H1 (cell line): ENCODE measurements at regions not wholly inside any gene's neighbourhood (a gene's known extent, or its start where the extent isn't known, plus 50 kb on each side); places are given as distances from the start of the nearest gene placed in this dataset.
A peak's percentile ranks its signal among the peaks of the same experiment; 100 is the strongest.

Experiments used
- CTCF ChIA-PET: fragments of 300-600 bp; sonication (Branson Sonifier 250); formaldehyde crosslinking; loops from one replicate; lab custom pipeline; 2021; ENCODE audit not compliant: partially characterized antibody; lab: Charles Lee
- POLR2A ChIA-PET: fragments of 300-600 bp; sonication (Branson Sonifier 250); formaldehyde crosslinking; loops from one replicate; lab custom pipeline; 2021; ENCODE audit warnings: inconsistent platforms; ENCODE audit not compliant: partially characterized antibody; lab: Charles Lee
- DNase-seq, 2 experiments: peaks; one replicate each; pipeline versions ENCODE4 v3.0.0 to v3.0.0-alpha.2; 2010 to 2022; ENCODE audit warnings: low spot score in 2 of 2, low read depth in 1 of 2, mixed read lengths in 1 of 2
- FAIRE-seq: peaks from 2 replicates; lab custom pipeline; 2011; peaks lifted over from hg19 to GRCh38; lab: Jason Lieb, UNC
- H2AFZ ChIP-seq: 2 replicates; pipeline ENCODE4 v1.8.1; 2012; ENCODE audit warnings: low read length, inconsistent platforms
- H2AK5ac ChIP-seq: 2 replicates; pipeline ENCODE4 v1.6.1; 2013; ENCODE audit warnings: low read depth, low read length
- H2BK120ac ChIP-seq: replicated peaks from 2 replicates; pipeline ENCODE3; 2013; ENCODE audit warnings: low read depth, low read length, inconsistent platforms
- H2BK12ac ChIP-seq: 2 replicates; pipeline ENCODE4 v1.6.1; 2013; ENCODE audit warnings: low read depth, low read length
- H2BK15ac ChIP-seq: 2 replicates; pipeline ENCODE4 v1.6.1; 2013; ENCODE audit warnings: low read length
- H2BK20ac ChIP-seq: 2 replicates; pipeline ENCODE4 v1.6.1; 2013; ENCODE audit warnings: low read length
- H2BK5ac ChIP-seq: 2 replicates; pipeline ENCODE4 v1.6.1; 2013; ENCODE audit warnings: low read depth, low read length
- H3K14ac ChIP-seq: 2 replicates; pipeline ENCODE4 v1.6.1; 2013; ENCODE audit warnings: inconsistent platforms; ENCODE audit not compliant: insufficient read length
- H3K18ac ChIP-seq: 2 replicates; pipeline ENCODE4 v1.6.1; 2013; ENCODE audit warnings: low read length; ENCODE audit errors: extremely low read depth
- H3K23ac ChIP-seq: 2 replicates; pipeline ENCODE4 v1.6.1; 2013; ENCODE audit warnings: inconsistent platforms; ENCODE audit not compliant: insufficient read length
- H3K23me2 ChIP-seq: 2 replicates; pipeline ENCODE4 v1.6.1; 2013; ENCODE audit warnings: low read depth, low read length
- H3K27ac ChIP-seq: 2 replicates; pipeline ENCODE4 v1.6.1; 2011; ENCODE audit warnings: low read depth, low read length, inconsistent platforms
- H3K27me3 ChIP-seq, 4 experiments: replicated peaks in 1 of 4; 1 replicate in 1 of 4; 2 replicates in 3 of 4; pipeline versions ENCODE4 v1.6.1 to v1.8.1; 2011 to 2013; ENCODE audit warnings: low read length in 3 of 4, mild to moderate bottlenecking in 3 of 4, inconsistent platforms in 2 of 4, mixed read lengths in 2 of 4, moderate library complexity in 1 of 4; ENCODE audit not compliant: control insufficient read depth in 3 of 4, insufficient read depth in 3 of 4; ENCODE audit errors: extremely low read depth in 1 of 4
- H3K36me3 ChIP-seq, 4 experiments: 2 replicates each; pipeline versions ENCODE4 v1.6.1 to v1.8.1; 2011 to 2013; ENCODE audit warnings: mild to moderate bottlenecking in 4 of 4, low read length in 3 of 4, moderate library complexity in 2 of 4, control low read depth in 1 of 4, inconsistent platforms in 1 of 4; ENCODE audit not compliant: insufficient read depth in 4 of 4, control insufficient read depth in 2 of 4
- H3K4ac ChIP-seq: replicated peaks from 2 replicates; pipeline ENCODE3; 2013; ENCODE audit warnings: low read length, low read depth, mixed read lengths, inconsistent platforms; ENCODE audit not compliant: insufficient read length
- H3K4me1 ChIP-seq, 4 experiments: replicated peaks in 1 of 4; 1 replicate in 1 of 4; 2 replicates in 3 of 4; pipeline versions ENCODE4 v1.6.1 to v1.8.1; 2011 to 2013; ENCODE audit warnings: low read length in 3 of 4, inconsistent platforms in 2 of 4, mixed read lengths in 1 of 4; ENCODE audit not compliant: insufficient read depth in 4 of 4, control insufficient read depth in 3 of 4
- H3K4me2 ChIP-seq, 2 experiments: 2 replicates each; pipeline versions ENCODE4 v1.6.1 to v1.8.1; 2011 to 2013; ENCODE audit warnings: low read depth in 2 of 2, low read length in 2 of 2, control low read depth in 1 of 2, inconsistent platforms in 1 of 2, mild to moderate bottlenecking in 1 of 2; ENCODE audit not compliant: insufficient read depth in 1 of 2
- H3K4me3 ChIP-seq, 4 experiments: fragments of 200-600, 300-600 bp in 1 of 4; sonication (generic), shearing (Covaris generic), sonication (Bioruptor Twin) in 1 of 4; 2 replicates each; pipeline versions ENCODE4 v1.5.1 to v1.8.1; 2011 to 2016; ENCODE audit warnings: low read length in 4 of 4, low read depth in 3 of 4, control low read depth in 2 of 4, inconsistent platforms in 2 of 4, mild to moderate bottlenecking in 2 of 4, mixed read lengths in 1 of 4, moderate library complexity in 1 of 4; ENCODE audit not compliant: insufficient read depth in 2 of 4; ENCODE audit errors: extremely low read depth in 1 of 4
- H3K56ac ChIP-seq: replicated peaks from 2 replicates; pipeline ENCODE3; 2013; ENCODE audit warnings: low read depth, mild to moderate bottlenecking, mixed read lengths, low read length, inconsistent platforms; ENCODE audit not compliant: insufficient read length
- H3K79me1 ChIP-seq: 2 replicates; pipeline ENCODE4 v1.6.1; 2013; ENCODE audit warnings: low read depth, low read length, control low read depth
- H3K79me2 ChIP-seq, 2 experiments: 2 replicates each; pipeline versions ENCODE4 v1.6.1 to v1.8.1; 2012 to 2013; ENCODE audit warnings: low read length in 2 of 2, mild to moderate bottlenecking in 2 of 2, inconsistent platforms in 1 of 2; ENCODE audit not compliant: insufficient read depth in 2 of 2, control insufficient read depth in 1 of 2
- H3K9ac ChIP-seq, 4 experiments: replicated peaks in 1 of 4; 1 replicate in 1 of 4; 2 replicates in 3 of 4; pipeline versions ENCODE4 v1.6.1 to v1.8.1; 2011 to 2013; ENCODE audit warnings: low read depth in 3 of 4, low read length in 3 of 4, control low read depth in 2 of 4, mild to moderate bottlenecking in 2 of 4, moderate library complexity in 2 of 4, inconsistent platforms in 1 of 4; ENCODE audit errors: extremely low read depth in 1 of 4
- H3K9me3 ChIP-seq, 2 experiments: 2 replicates each; pipeline versions ENCODE4 v1.6.1 to v1.8.1; 2012 to 2013; ENCODE audit warnings: mild to moderate bottlenecking in 2 of 2, moderate library complexity in 2 of 2, control low read depth in 1 of 2, inconsistent platforms in 1 of 2, low read depth in 1 of 2, low read length in 1 of 2, mixed read lengths in 1 of 2; ENCODE audit not compliant: insufficient read depth in 2 of 2
- H4K20me1 ChIP-seq, 2 experiments: replicated peaks in 1 of 2; 2 replicates each; pipeline versions ENCODE3 to v1.8.1; 2011 to 2013; ENCODE audit warnings: inconsistent platforms in 2 of 2, low read length in 2 of 2, mild to moderate bottlenecking in 1 of 2; ENCODE audit not compliant: insufficient read depth in 2 of 2, control insufficient read depth in 1 of 2
- H4K5ac ChIP-seq: 2 replicates; pipeline ENCODE4 v1.6.1; 2013; ENCODE audit warnings: low read length, low read depth, mixed read lengths, inconsistent platforms; ENCODE audit not compliant: insufficient read length
- H4K8ac ChIP-seq: 2 replicates; pipeline ENCODE4 v1.8.0; 2013; ENCODE audit warnings: mild to moderate bottlenecking, moderate library complexity, low read length, inconsistent platforms; ENCODE audit not compliant: insufficient read depth; ENCODE audit errors: extremely low read depth
- H4K91ac ChIP-seq: replicated peaks from 2 replicates; pipeline ENCODE3; 2013; ENCODE audit warnings: low read length, mixed read lengths, inconsistent platforms; ENCODE audit not compliant: insufficient read length
- BACH1 ChIP-seq: IDR thresholded peaks from 2 replicates; pipeline ENCODE4 v1.6.1; 2012; ENCODE audit warnings: low read length, improper control_type of control experiment
- CBX5 ChIP-seq: fragments of 300-800, 300-1000 bp; sonication (generic); IDR thresholded peaks from 2 replicates; pipeline ENCODE4 v1.7.1; 2016; ENCODE audit warnings: antibody characterized with exemption, low read length, low read depth
- CHD1 ChIP-seq: IDR thresholded peaks from 2 replicates; pipeline ENCODE4 v1.6.1; 2012; ENCODE audit warnings: low read depth, low read length, improper control_type of control experiment
- CTBP2 ChIP-seq: IDR thresholded peaks from 2 replicates; pipeline ENCODE4 v1.7.0; 2011; ENCODE audit warnings: borderline replicate concordance, mild to moderate bottlenecking, moderate library complexity, mixed read lengths, low read length; ENCODE audit not compliant: insufficient read depth, insufficient read length
- HDAC2 ChIP-seq, 2 experiments: fragments of 300-600 bp in 1 of 2; sonication (generic) in 1 of 2; IDR thresholded peaks; 2 replicates each; pipeline ENCODE4 v1.6.1; 2011 to 2012; ENCODE audit warnings: low read depth in 2 of 2, low read length in 2 of 2, mild to moderate bottlenecking in 2 of 2, moderate library complexity in 2 of 2, borderline replicate concordance in 1 of 2, inconsistent platforms in 1 of 2
- MAFK ChIP-seq: IDR thresholded peaks from 2 replicates; pipeline ENCODE4 v1.6.1; 2012; ENCODE audit warnings: low read depth, mild to moderate bottlenecking, improper control_type of control experiment, low read length
- POU5F1 ChIP-seq: IDR thresholded peaks from 2 replicates; pipeline ENCODE4 v1.6.1; 2011; ENCODE audit warnings: low read depth, mild to moderate bottlenecking, low read length, moderate library complexity
- SAP30 ChIP-seq: fragments of 300-600 bp; sonication (generic); IDR thresholded peaks from 2 replicates; pipeline ENCODE4 v1.7.1; 2012; ENCODE audit warnings: low read length, moderate library complexity, mild to moderate bottlenecking, inconsistent platforms; ENCODE audit not compliant: insufficient read depth, insufficient replicate concordance
- SP1 ChIP-seq: IDR thresholded peaks from 2 replicates; pipeline ENCODE4 v1.6.1; 2011; ENCODE audit warnings: low read depth, low read length
- SP2 ChIP-seq: IDR thresholded peaks from 2 replicates; pipeline ENCODE4 v1.6.1; 2012; ENCODE audit warnings: mild to moderate bottlenecking, low read length, inconsistent platforms
- SUZ12 ChIP-seq: fragments of 200-600 bp; sonication (generic); IDR thresholded peaks from 2 replicates; pipeline ENCODE4 v1.6.1; 2012; ENCODE audit warnings: mild to moderate bottlenecking, inconsistent platforms, low read length, moderate library complexity, mixed read lengths
- TCF12 ChIP-seq: IDR thresholded peaks from 2 replicates; pipeline ENCODE4 v1.6.1; 2011; ENCODE audit warnings: low read depth, mild to moderate bottlenecking, low read length
- WGBS, 2 experiments: shearing (Covaris generic) in 1 of 2; methylation state at CpG; one replicate each; pipeline versions ENCODE4 v1.1.6 to v1.1.7; 2013 to 2015; ENCODE audit warnings: low lambda C conversion rate in 2 of 2, mixed read lengths in 2 of 2, inconsistent platforms in 1 of 2, low coverage in 1 of 2, missing lambda C conversion rate in 1 of 2; ENCODE audit not compliant: insufficient replicate concordance in 2 of 2, insufficient coverage in 1 of 2, insufficient read length in 1 of 2; ENCODE audit errors: extremely low coverage in 1 of 2, missing lambda C conversion rate in 1 of 2; 5-methylcytosine and 5-hydroxymethylcytosine counted together

DNA sequence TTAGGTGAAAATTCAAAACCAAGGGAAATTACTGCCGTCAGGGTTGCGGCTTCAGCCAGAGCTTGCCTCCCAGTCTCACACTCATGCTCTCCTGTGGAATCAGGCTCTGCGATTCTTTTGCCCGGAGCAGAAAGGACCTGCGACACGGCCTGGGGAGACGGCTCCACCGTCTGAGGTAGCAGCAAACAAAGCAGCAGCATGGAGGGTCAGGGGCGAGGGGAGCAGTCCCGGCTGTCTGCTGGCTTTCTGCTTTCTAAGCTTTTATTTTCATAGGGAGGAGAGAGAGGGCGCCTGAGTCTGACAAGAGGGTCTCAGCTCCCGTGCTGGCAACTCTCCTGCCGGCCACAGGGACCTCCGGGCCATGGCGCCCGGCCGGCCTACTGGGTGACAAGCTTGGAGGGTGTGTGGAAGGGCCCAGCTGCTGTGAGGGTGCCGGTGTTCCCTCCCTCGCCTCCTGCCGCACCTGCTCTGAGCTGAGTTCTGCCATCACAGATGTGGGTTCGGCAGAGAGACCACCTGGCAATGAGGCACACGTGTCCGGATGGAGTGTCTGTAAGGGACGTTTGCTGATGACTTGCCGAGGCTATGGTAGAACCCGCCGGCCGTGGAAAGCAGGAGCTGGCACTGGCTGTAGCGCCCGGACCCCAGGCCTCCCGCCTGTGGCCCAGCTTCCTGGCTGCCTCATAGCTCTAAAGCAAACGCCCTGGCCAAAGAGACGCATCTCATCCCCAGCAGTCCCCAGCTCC is 66.2 kb upstream of the CTDP1 start:
- Histone ChIP-seq H3K27ac (no peak overlapping the region), H3K4ac (no peak overlapping the region), H3K9ac (no peak overlapping the region), H3K23ac (no peak overlapping the region), H4K5ac (no peak overlapping the region), H4K20me1 (no peaks in the 10 kb centered on the region), H3K79me2 (no peaks in the 10 kb centered on the region), H3K23me2 (no peaks in the 10 kb centered on the region; the same call in 1 of the 2 replicates), H3K79me1 (no peaks in the 10 kb centered on the region; the same call in 1 of the 2 replicates), H3K56ac (no peak overlapping the region), H2BK20ac (no peak overlapping the region), H3K14ac (no peak overlapping the region), H3K4me1 (peaks cover 0 to 14% (median 0%) of the 10 kb centered on the region in 4 experiments; a peak in 3 of 7 replicates), H4K8ac (no peak overlapping the region), H2BK12ac (no peak overlapping the region), H2AK5ac (no peak overlapping the region), H3K27me3 (peaks cover 0 to 2% (median 0%) of the 10 kb centered on the region in 4 experiments; a peak in 1 of 7 replicates), H2BK5ac (no peak overlapping the region), H3K18ac (no peak overlapping the region), H3K9me3 (peaks cover 0 to 5% of the 10 kb centered on the region in 2 experiments; a peak in 1 of 4 replicates), H4K91ac (no peak overlapping the region), H2BK15ac (peak overlapping the region; percentile 88; the same call in 1 of the 2 replicates), H3K4me2 (no peak overlapping the region), H3K4me3 (no peak overlapping the region), H2BK120ac (no peak overlapping the region), H2AFZ (no peak overlapping the region), H3K36me3 (no peaks in the 10 kb centered on the region)
- WGBS, 2 experiments: 88% methylated on average over 31 of the region's 33 CpGs; no CpG with 5 or more reads in 1 of the 2 experiments
- ChIA-PET CTCF (interaction anchor here (0.8 to 1.5 kb wide), 5 partner anchors 9 to 389 kb away, joined by 3 read pairs; no protein-coding TSS in a partner anchor), POLR2A (interaction anchor here (0.6 to 1.0 kb wide), 3 partner anchors 11 to 57 kb away, joined by 3 read pairs; no protein-coding TSS in a partner anchor)
- no peak for FAIRE-seq
- DNase-seq: peak in 1 of 2 experiments; percentile 40
- no peak for TF ChIP-seq HDAC2 (IDR thresholded peaks at IDR 0.05; ENCODE audit: borderline replicate concordance in 1 of 2, low read depth in 2 of 2, low read length in 2 of 2)
- no peak for TF ChIP-seq CTBP2
- no peak for TF ChIP-seq SUZ12
- TF ChIP-seq TCF12: no peak
- TF ChIP-seq MAFK: no peak
- no peak for TF ChIP-seq SP2
- no peak for TF ChIP-seq POU5F1
- TF ChIP-seq SP1: no peak
- no peak for TF ChIP-seq CBX5
- no peak for TF ChIP-seq SAP30
- no peak for TF ChIP-seq CHD1
- no peak for TF ChIP-seq BACH1
